AG04450 (cell line): ENCODE measurements at regions not wholly inside any gene's neighbourhood (a gene's known extent, or its start where the extent isn't known, plus 50 kb on each side); places are given as distances from the start of the nearest gene placed in this dataset.

Experiments used
- CTCF ChIA-PET: fragments of 300-600, 350-600 bp; formaldehyde crosslinking; extraction: SDS; loops from one replicate; lab custom pipeline; 2022; ENCODE audit warnings: antibody characterized with exemption, inconsistent platforms; lab: Charles Lee
- POLR2A ChIA-PET: fragments of 350-600 bp; formaldehyde crosslinking; extraction: SDS; loops from one replicate; lab custom pipeline; 2021; ENCODE audit warnings: antibody characterized with exemption, inconsistent platforms; lab: Yijun Ruan, JAX
- DNase-seq: peaks from one replicate; pipeline ENCODE4 v3.0.0-alpha.2; 2011; ENCODE audit warnings: low read depth, low spot score
- H3K27ac ChIP-seq: one replicate; pipeline ENCODE4 v1.5.1; 2012; ENCODE audit warnings: low read depth, low read length, control low read depth
- H3K27me3 ChIP-seq: one replicate; pipeline ENCODE4 v1.6.0; 2012; ENCODE audit warnings: low read length; ENCODE audit not compliant: control insufficient read depth, insufficient read depth
- H3K4me3 ChIP-seq: 2 replicates; pipeline ENCODE4 v1.5.1; 2011; ENCODE audit warnings: mild to moderate bottlenecking, low read depth, low read length, control low read depth
- H3K9me3 ChIP-seq: 2 replicates; pipeline ENCODE4 v1.5.1; 2012; ENCODE audit warnings: low read length; ENCODE audit not compliant: control insufficient read depth, insufficient read depth
- CTCF ChIP-seq: IDR thresholded peaks from 2 replicates; pipeline ENCODE4 v1.5.1; 2011; ENCODE audit warnings: low read depth, low read length, control low read depth, inconsistent platforms

- Histone ChIP-seq H3K9me3 (no peaks in the 10 kb centered on the region), H3K27me3 (peaks cover 3% of the 10 kb centered on the region), H3K27ac (no peak overlapping the region), H3K4me3 (no peak overlapping the region)
- CTCF ChIA-PET, result no interaction called here
- DNase-seq, result no peak
- TF ChIP-seq CTCF, result no peak
- POLR2A ChIA-PET, result no interaction called here
Observed at GRCh38 chr12:115666168-115666567, 611.3 kb downstream of the MED13L start.

- POLR2A ChIA-PET, result interaction anchor here (0.6 kb wide), 1 partner anchor 11 kb away, joined by 10 read pairs; no protein-coding TSS in a partner anchor
- no peak for DNase-seq
- H3K27ac ChIP-seq, result no peak overlapping the region
- H3K9me3 ChIP-seq, result no peaks in the 10 kb centered on the region
- no peak for TF ChIP-seq CTCF
- H3K27me3 ChIP-seq, result peaks cover 3% of the 10 kb centered on the region
- CTCF ChIA-PET, result no interaction called here
- no peak overlapping the region for H3K4me3 ChIP-seq
Observed at GRCh38 chr12:115661112-115661511, 616.4 kb downstream of the MED13L start.

GRCh38 chr12:115660211-115660805 is 617.2 kb downstream of the MED13L start:
- Histone ChIP-seq H3K9me3 (no peaks in the 10 kb centered on the region), H3K4me3 (no peak overlapping the region), H3K27ac (no peak overlapping the region), H3K27me3 (peaks cover 3% of the 10 kb centered on the region)
- TF ChIP-seq CTCF, result no peak
- CTCF ChIA-PET, result no interaction called here
- POLR2A ChIA-PET, result interaction anchor here (0.6 kb wide), 1 partner anchor 10 kb away, joined by 10 read pairs; no protein-coding TSS in a partner anchor
- no peak for DNase-seq

GRCh38 chr12:115659422-115659821 is 618.1 kb downstream of the MED13L start:
- POLR2A ChIA-PET, result no interaction called here
- Histone ChIP-seq H3K27ac (no peak overlapping the region), H3K9me3 (no peaks in the 10 kb centered on the region), H3K27me3 (peaks cover 3% of the 10 kb centered on the region), H3K4me3 (no peak overlapping the region)
- CTCF ChIA-PET, result no interaction called here
- no peak for DNase-seq
- no peak for TF ChIP-seq CTCF

GRCh38 chr12:115657081-115658013 is 620.1 kb downstream of the MED13L start:
- TF ChIP-seq CTCF, result no peak
- H3K27ac ChIP-seq, result no peak overlapping the region
- no peak overlapping the region for H3K4me3 ChIP-seq
- POLR2A ChIA-PET, result no interaction called here
- DNase-seq, result no peak
- H3K9me3 ChIP-seq, result no peaks in the 10 kb centered on the region
- peaks cover 3% of the 10 kb centered on the region for H3K27me3 ChIP-seq
- CTCF ChIA-PET, result no interaction called here
